SU-DHL-6 (cell line): ENCODE measurements at regions not wholly inside any gene's neighbourhood (a gene's known extent, or its start where the extent isn't known, plus 50 kb on each side); places are given as distances from the start of the nearest gene placed in this dataset.

Experiments
- H2AFZ ChIP-seq: fragments of 200-600 bp; sonication (generic); 2 replicates; pipeline ENCODE4 v1.6.1; 2014; ENCODE audit warnings: low read depth, mild to moderate bottlenecking, moderate library complexity, mixed read lengths, antibody characterized with exemption, low read length; ENCODE audit not compliant: severe bottlenecking
- H3F3A ChIP-seq: fragments of 200-600 bp; shearing (Covaris generic); 2 replicates; pipeline ENCODE4 v1.6.0; 2016; ENCODE audit warnings: antibody characterized with exemption, mild to moderate bottlenecking; ENCODE audit not compliant: insufficient read depth
- H3K27ac ChIP-seq: fragments of 200-600 bp; sonication (generic); 2 replicates; pipeline ENCODE4 v1.5.1; 2016; ENCODE audit warnings: low read depth, mild to moderate bottlenecking, low read length, moderate library complexity, mixed read lengths
- H3K27me3 ChIP-seq: fragments of 200-600 bp; sonication (generic), shearing (Covaris generic); 2 replicates; pipeline ENCODE4 v1.6.0; 2014; ENCODE audit warnings: mild to moderate bottlenecking, low read length
- H3K36me3 ChIP-seq: fragments of 200-600 bp; sonication (generic); 2 replicates; pipeline ENCODE4 v1.6.1; 2014; ENCODE audit warnings: mild to moderate bottlenecking, low read length, mixed read lengths
- H3K4me2 ChIP-seq: fragments of 300-600, 200-600 bp; shearing (Covaris generic), sonication (generic); 2 replicates; pipeline ENCODE4 v1.6.0; 2014; ENCODE audit warnings: low read length, low read depth, mild to moderate bottlenecking; ENCODE audit not compliant: poor library complexity, severe bottlenecking
- H3K4me3 ChIP-seq: fragments of 200-600 bp; sonication (generic); 2 replicates; pipeline ENCODE4 v1.5.1; 2014; ENCODE audit warnings: antibody characterized with exemption, low read length, mild to moderate bottlenecking, mixed read lengths; ENCODE audit not compliant: insufficient read depth, poor library complexity, severe bottlenecking
- H3K79me2 ChIP-seq: fragments of 200-600 bp; sonication (generic); 2 replicates; pipeline ENCODE4 v1.6.1; 2014; ENCODE audit warnings: mild to moderate bottlenecking, low read length, moderate library complexity; ENCODE audit not compliant: insufficient read depth
- H3K9ac ChIP-seq: fragments of 200-600 bp; sonication (generic); 2 replicates; pipeline ENCODE4 v1.7.0; 2014; ENCODE audit warnings: mild to moderate bottlenecking, low read length
- H3K9me2 ChIP-seq: fragments of 200-600 bp; sonication (generic); replicated peaks from 2 replicates; pipeline ENCODE4 v1.6.1; 2014; ENCODE audit warnings: low read length; ENCODE audit not compliant: insufficient read depth
- H3K9me3 ChIP-seq: fragments of 200-600 bp; sonication (generic); 2 replicates; pipeline ENCODE4 v1.6.1; 2014; ENCODE audit warnings: low read length, mixed read lengths; ENCODE audit not compliant: insufficient read depth
- H4K20me1 ChIP-seq: fragments of 200-600 bp; sonication (generic); 2 replicates; pipeline ENCODE4 v1.6.1; 2014; ENCODE audit warnings: low read depth, mild to moderate bottlenecking, antibody characterized with exemption, low read length, moderate library complexity, mixed read lengths
- CTCF ChIP-seq: fragments of 200-600 bp; sonication (generic); IDR thresholded peaks from one replicate; pipeline ENCODE4 v1.5.1; 2017; ENCODE audit warnings: antibody characterized with exemption, mild to moderate bottlenecking, low read length, moderate library complexity; ENCODE audit not compliant: insufficient read depth, poor library complexity, severe bottlenecking
- EZH2phosphoT487 ChIP-seq: fragments of 200-600 bp; sonication (generic), shearing (Covaris generic); conservative IDR thresholded peaks from 2 replicates; pipeline ENCODE4 v1.6.1; 2018; ENCODE audit warnings: mild to moderate bottlenecking, antibody characterized with exemption, low read length, moderate library complexity, mixed read lengths

GRCh38 chr21:19995253-19995652 is 1003.0 kb upstream of the NCAM2 start:
- Histone ChIP-seq H2AFZ (no peak overlapping the region), H3K79me2 (no peaks in the 10 kb centered on the region), H4K20me1 (no peaks in the 10 kb centered on the region), H3K9me3 (no peaks in the 10 kb centered on the region), H3K27ac (no peak overlapping the region), H3K4me2 (no peak overlapping the region), H3K9ac (no peak overlapping the region), H3K27me3 (no peaks in the 10 kb centered on the region), H3K9me2 (no peaks in the 10 kb centered on the region), H3F3A (no peaks in the 10 kb centered on the region), H3K36me3 (no peaks in the 10 kb centered on the region), H3K4me3 (no peak overlapping the region)
- no peak for TF ChIP-seq CTCF
- TF ChIP-seq EZH2phosphoT487 = no peak

- H3F3A ChIP-seq = no peaks in the 10 kb centered on the region
- no peak overlapping the region for H3K27ac ChIP-seq
- H3K79me2 ChIP-seq = no peaks in the 10 kb centered on the region
- H2AFZ ChIP-seq = no peak overlapping the region
- H4K20me1 ChIP-seq = no peaks in the 10 kb centered on the region
- no peak overlapping the region for H3K4me2 ChIP-seq
- no peaks in the 10 kb centered on the region for H3K27me3 ChIP-seq
- no peaks in the 10 kb centered on the region for H3K9me2 ChIP-seq
- H3K36me3 ChIP-seq = no peaks in the 10 kb centered on the region
- no peak for TF ChIP-seq CTCF
- no peak for TF ChIP-seq EZH2phosphoT487
- no peak overlapping the region for H3K9ac ChIP-seq
- H3K9me3 ChIP-seq = no peaks in the 10 kb centered on the region
- no peak overlapping the region for H3K4me3 ChIP-seq
Measured at GRCh38 chr21:19998453-19998852, 999.8 kb upstream of the NCAM2 start.

- no peak overlapping the region for H3K27ac ChIP-seq
- no peaks in the 10 kb centered on the region for H3F3A ChIP-seq
- H3K27me3 ChIP-seq = no peaks in the 10 kb centered on the region
- no peak overlapping the region for H3K4me2 ChIP-seq
- H4K20me1 ChIP-seq = no peaks in the 10 kb centered on the region
- no peaks in the 10 kb centered on the region for H3K9me3 ChIP-seq
- no peaks in the 10 kb centered on the region for H3K36me3 ChIP-seq
- H3K9ac ChIP-seq = no peak overlapping the region
- no peak overlapping the region for H2AFZ ChIP-seq
- no peaks in the 10 kb centered on the region for H3K9me2 ChIP-seq
- TF ChIP-seq EZH2phosphoT487 = no peak
- TF ChIP-seq CTCF = no peak
- H3K4me3 ChIP-seq = no peak overlapping the region
- H3K79me2 ChIP-seq = no peaks in the 10 kb centered on the region
Measured at GRCh38 chr21:19999369-20000272, 998.6 kb upstream of the NCAM2 start.
